Adrenal gland (tissue), 9 donors: ENCODE measurements at regions not wholly inside any gene's neighbourhood (a gene's known extent, or its start where the extent isn't known, plus 50 kb on each side); places are given as distances from the start of the nearest gene placed in this dataset.

Experiments
- DNase-seq, 7 donors: peaks; one replicate each; pipeline ENCODE4 v3.0.0-alpha.2; 2019 to 2020
- H3K27ac ChIP-seq, 5 donors: fragments of 200-600 bp; sonication (generic) in 4 of 5; 1 replicate in 3 of 5; 2 replicates in 2 of 5; pipeline versions ENCODE4 v1.5.1 to v1.8.0; 2016 to 2020; ENCODE audit warnings: mild to moderate bottlenecking in 1 of 5
- H3K27me3 ChIP-seq: fragments of 200-600 bp; 2 replicates; pipeline ENCODE4 v1.8.0; 2021
- H3K36me3 ChIP-seq, 2 donors: fragments of 200-600 bp; replicated peaks in 1 of 2; 1 replicate in 1 of 2; 2 replicates in 1 of 2; pipeline versions ENCODE4 v1.5.1 to v1.8.0; 2018 to 2022
- H3K4me1 ChIP-seq, 2 donors: fragments of 200-600 bp; replicated peaks in 1 of 2; 1 replicate in 1 of 2; 2 replicates in 1 of 2; pipeline versions ENCODE4 v1.5.1 to v1.8.0; 2018 to 2021
- H3K4me3 ChIP-seq, 4 donors: fragments of 200-600 bp; sonication (generic) in 3 of 4; one replicate each; pipeline ENCODE4 v1.5.1; 2016 to 2018
- H3K9me3 ChIP-seq, 3 donors: fragments of 200-600 bp; sonication (generic) in 1 of 3; replicated peaks in 1 of 3; 1 replicate in 2 of 3; 2 replicates in 1 of 3; pipeline versions ENCODE4 v1.5.1 to v1.8.0; 2016 to 2021
- POLR2A ChIP-seq, 2 donors: fragments of 450-650 bp; IDR thresholded peaks; one replicate each; pipeline ENCODE4 v1.6.1; 2017; ENCODE audit warnings: antibody characterized with exemption in 2 of 2, mild to moderate bottlenecking in 2 of 2, moderate library complexity in 1 of 2
- WGBS, 4 donors: extraction: QIAGEN DNeasy Blood & Tissue Kit in 2 of 4; methylation state at CpG; one replicate each; pipeline versions ENCODE4 v1.1.5 to v1.1.7; 2013 to 2017; 5-methylcytosine and 5-hydroxymethylcytosine counted together
- intact Hi-C, 2 donors: fragments of 100-400 bp; cut with DNase I; formaldehyde crosslinking; loops; one replicate each; pipeline versions ENCODE4 v1.14.1 to v1.15.0; 2022 to 2023
- TF ChIP-seq, protein P1 (sequence below), 6 experiments: fragments of 450-650 bp in 4 of 6; fragments of 200-600 bp in 2 of 6; sonication (generic) in 1 of 6; IDR thresholded peaks; 1 replicate in 5 of 6; 2 replicates in 1 of 6; pipeline versions ENCODE4 v1.5.1 to v1.8.0; 2016 to 2021; ENCODE audit warnings: antibody characterized with exemption in 6 of 6, mild to moderate bottlenecking in 2 of 6, moderate library complexity in 1 of 6
- donor health status: healthy with polysubstance abuse.
- donor health status: Bipolar disorder and iron deficiency.
- donor health status: DM: yes; HTN: yes; CAD: no.
- donor health status: DM: no; HTN: no; CAD: no.
- donor health status: DM: no; HTN: no; CAD: no.

DNA sequence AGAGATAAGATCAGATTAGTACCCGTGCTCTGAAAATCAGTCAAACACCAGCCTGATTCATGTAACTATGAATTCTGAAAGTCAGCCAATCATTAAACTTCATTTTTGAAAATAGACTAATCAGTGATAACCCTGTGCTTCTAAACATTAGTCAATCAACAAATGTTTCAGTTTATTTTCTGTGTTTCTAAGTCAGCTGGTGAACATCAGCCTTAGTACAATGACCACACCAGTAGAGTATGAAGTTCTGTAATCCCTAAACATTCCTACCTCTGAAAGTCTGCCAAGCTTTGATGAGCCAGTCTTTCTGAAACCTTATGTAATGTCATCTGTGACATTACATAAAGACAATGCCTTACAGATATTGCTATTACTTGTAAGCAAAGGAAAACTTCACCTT, 807.4 kb upstream of the CRIM1 start:
- Histone ChIP-seq H3K4me1 (no peaks in the 10 kb centered on the region), H3K4me3 (no peak overlapping the region), H3K27ac (no peak overlapping the region), H3K36me3 (no peaks in the 10 kb centered on the region), H3K9me3 (no peaks in the 10 kb centered on the region), H3K27me3 (no peaks in the 10 kb centered on the region)
- intact Hi-C loops, result no loop called here
- TF ChIP-seq POLR2A (IDR thresholded peaks at IDR 0.05), result no peak
- TF ChIP-seq, protein P1, sequence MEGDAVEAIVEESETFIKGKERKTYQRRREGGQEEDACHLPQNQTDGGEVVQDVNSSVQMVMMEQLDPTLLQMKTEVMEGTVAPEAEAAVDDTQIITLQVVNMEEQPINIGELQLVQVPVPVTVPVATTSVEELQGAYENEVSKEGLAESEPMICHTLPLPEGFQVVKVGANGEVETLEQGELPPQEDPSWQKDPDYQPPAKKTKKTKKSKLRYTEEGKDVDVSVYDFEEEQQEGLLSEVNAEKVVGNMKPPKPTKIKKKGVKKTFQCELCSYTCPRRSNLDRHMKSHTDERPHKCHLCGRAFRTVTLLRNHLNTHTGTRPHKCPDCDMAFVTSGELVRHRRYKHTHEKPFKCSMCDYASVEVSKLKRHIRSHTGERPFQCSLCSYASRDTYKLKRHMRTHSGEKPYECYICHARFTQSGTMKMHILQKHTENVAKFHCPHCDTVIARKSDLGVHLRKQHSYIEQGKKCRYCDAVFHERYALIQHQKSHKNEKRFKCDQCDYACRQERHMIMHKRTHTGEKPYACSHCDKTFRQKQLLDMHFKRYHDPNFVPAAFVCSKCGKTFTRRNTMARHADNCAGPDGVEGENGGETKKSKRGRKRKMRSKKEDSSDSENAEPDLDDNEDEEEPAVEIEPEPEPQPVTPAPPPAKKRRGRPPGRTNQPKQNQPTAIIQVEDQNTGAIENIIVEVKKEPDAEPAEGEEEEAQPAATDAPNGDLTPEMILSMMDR (IDR thresholded peaks at IDR 0.05), result no peak
- WGBS, 4 donors, result 23 to 51% (median 44%) methylated on average over 1 of the region's 1 CpG
- no peak for DNase-seq

DNA sequence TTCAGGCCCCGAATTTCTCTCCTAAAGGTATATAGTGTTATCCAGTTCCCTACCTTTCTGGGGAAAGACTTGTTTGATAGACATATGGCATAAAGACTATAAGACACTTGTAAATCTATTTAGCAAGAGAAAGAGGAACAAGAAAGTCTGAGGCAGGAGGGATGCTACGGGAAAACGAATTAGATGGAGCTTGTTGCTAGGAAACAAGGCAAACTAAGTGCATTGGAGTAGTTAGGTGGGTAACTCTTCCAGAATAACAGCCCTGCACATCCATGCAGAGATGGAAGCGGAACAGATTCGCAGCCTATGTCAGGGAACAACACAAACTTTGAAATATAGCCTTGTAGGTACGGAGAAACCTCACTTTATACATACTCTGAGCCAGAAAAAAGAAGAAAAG, 810.3 kb upstream of the CRIM1 start:
- Histone ChIP-seq H3K4me3 (no peak overlapping the region), H3K27me3 (no peaks in the 10 kb centered on the region), H3K9me3 (no peaks in the 10 kb centered on the region), H3K4me1 (no peaks in the 10 kb centered on the region), H3K27ac (no peak overlapping the region), H3K36me3 (no peaks in the 10 kb centered on the region)
- intact Hi-C loops, result no loop called here
- no peak for TF ChIP-seq POLR2A (IDR thresholded peaks at IDR 0.05)
- TF ChIP-seq, protein P1 (IDR thresholded peaks at IDR 0.05), result no peak
- WGBS, 4 donors, result 65 to 79% (median 74%) methylated on average over 6 of the region's 6 CpGs
- DNase-seq, result no peak

DNA sequence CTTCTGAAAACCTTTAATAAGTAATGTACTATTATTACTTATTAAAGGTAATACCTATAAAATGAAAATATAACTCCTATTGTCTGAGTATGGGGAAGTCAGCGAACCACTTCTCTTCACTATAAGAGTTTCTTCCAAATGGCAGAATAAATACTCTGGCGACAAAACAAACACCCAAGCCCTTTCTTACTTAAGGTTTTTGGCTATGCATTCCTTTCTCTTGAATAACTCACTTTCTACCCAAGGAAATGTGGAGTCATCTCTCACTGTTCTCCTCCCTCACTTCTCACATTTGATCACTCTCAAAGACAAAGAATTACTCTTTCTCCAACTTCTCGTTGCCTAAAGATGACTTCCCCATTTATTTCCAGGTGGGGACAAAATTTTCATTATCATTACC, 816.8 kb upstream of the CRIM1 start:
- no peak for TF ChIP-seq POLR2A (IDR thresholded peaks at IDR 0.05)
- TF ChIP-seq, protein P1 (IDR thresholded peaks at IDR 0.05), result no peak
- Histone ChIP-seq H3K4me1 (no peaks in the 10 kb centered on the region), H3K9me3 (no peaks in the 10 kb centered on the region), H3K4me3 (no peak overlapping the region), H3K27ac (no peak overlapping the region), H3K27me3 (no peaks in the 10 kb centered on the region), H3K36me3 (no peaks in the 10 kb centered on the region)
- WGBS, 4 donors, result 62 to 82% (median 66%) methylated on average over 3 of the region's 3 CpGs
- intact Hi-C loops, result no loop called here
- no peak for DNase-seq

DNA sequence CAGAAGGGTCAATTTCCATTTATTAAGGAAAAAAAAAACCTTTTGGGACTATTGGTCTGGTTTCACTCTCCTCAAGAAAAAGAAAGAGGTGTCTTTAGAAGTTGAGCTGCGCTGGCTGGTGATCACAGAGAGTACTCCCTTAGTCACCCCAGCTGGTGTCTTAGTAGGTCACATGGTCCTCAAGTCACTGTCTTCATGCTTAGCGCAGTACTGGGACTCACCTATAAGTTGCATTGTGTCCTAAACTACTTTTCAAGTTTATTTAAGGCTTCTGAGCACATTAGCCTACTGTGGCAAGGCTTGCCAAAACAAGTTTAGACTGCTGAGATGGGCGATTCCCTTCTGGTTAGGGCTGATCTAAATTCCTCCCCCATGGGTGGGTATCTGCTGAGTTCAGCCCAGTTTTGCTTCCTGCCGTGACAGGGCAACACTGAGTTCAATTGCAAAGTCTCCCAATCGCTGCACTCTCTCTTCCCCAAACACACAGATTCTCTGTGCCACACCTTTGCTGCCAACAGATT, 824.9 kb upstream of the CRIM1 start:
- Histone ChIP-seq H3K27ac (no peak overlapping the region), H3K36me3 (no peaks in the 10 kb centered on the region), H3K4me1 (no peaks in the 10 kb centered on the region), H3K9me3 (no peaks in the 10 kb centered on the region), H3K27me3 (no peaks in the 10 kb centered on the region), H3K4me3 (no peak overlapping the region)
- 73 to 88% (median 80%) methylated on average over 4 to 5 of the region's 5 CpGs for WGBS, 4 donors
- no peak for DNase-seq
- no peak for TF ChIP-seq POLR2A (IDR thresholded peaks at IDR 0.05)
- TF ChIP-seq, protein P1 (IDR thresholded peaks at IDR 0.05), result no peak
- intact Hi-C loops, result no loop called here
